Peyer's patch (tissue), 4 donors: ENCODE measurements at regions not wholly inside any gene's neighbourhood (a gene's known extent, or its start where the extent isn't known, plus 50 kb on each side); places are given as distances from the start of the nearest gene placed in this dataset.
"Not testable (repeated sequence)": the region's sequence is repeated elsewhere in the genome, so short reads cannot be mapped to it uniquely, and the experiment has no call there.

Experiments
- DNase-seq, 3 donors: peaks; one replicate each; pipeline ENCODE4 v3.0.0-alpha.2; 2017 to 2019
- H3K27ac ChIP-seq, 4 donors: fragments of 200-600 bp; sonication (generic); one replicate each; pipeline ENCODE4 v1.5.1; 2016 to 2019
- H3K27me3 ChIP-seq, 2 donors: fragments of 200-600 bp; sonication (generic); one replicate each; pipeline ENCODE4 v1.5.1; 2019
- H3K36me3 ChIP-seq, 3 donors: fragments of 200-600 bp; sonication (generic); one replicate each; pipeline ENCODE4 v1.5.1; 2016 to 2019
- H3K4me1 ChIP-seq, 4 donors: fragments of 200-600 bp; sonication (generic); one replicate each; pipeline ENCODE4 v1.5.1; 2016 to 2019
- H3K4me3 ChIP-seq, 4 donors: fragments of 200-600 bp; sonication (generic); 1 replicate in 3 of 4; 2 replicates in 1 of 4; pipeline ENCODE4 v1.5.1; 2016 to 2019; ENCODE audit warnings: mild to moderate bottlenecking in 1 of 4
- H3K9me3 ChIP-seq, 4 donors: fragments of 200-600 bp; sonication (generic); one replicate each; pipeline ENCODE4 v1.5.1; 2016 to 2019; ENCODE audit warnings: mild to moderate bottlenecking in 1 of 4
- CTCF ChIP-seq, 6 experiments: fragments of 450-650 bp in 4 of 6; fragments of 200-600 bp in 2 of 6; sonication (generic) in 1 of 6; IDR thresholded peaks; one replicate each; pipeline ENCODE4 v1.5.1; 2017 to 2019; ENCODE audit warnings: antibody characterized with exemption in 6 of 6, mild to moderate bottlenecking in 3 of 6, moderate library complexity in 1 of 6
- POLR2A ChIP-seq, 2 donors: fragments of 450-650 bp; IDR thresholded peaks; one replicate each; pipeline ENCODE4 v1.5.1; 2017; ENCODE audit warnings: antibody characterized with exemption in 2 of 2, mild to moderate bottlenecking in 2 of 2, moderate library complexity in 2 of 2

DNA sequence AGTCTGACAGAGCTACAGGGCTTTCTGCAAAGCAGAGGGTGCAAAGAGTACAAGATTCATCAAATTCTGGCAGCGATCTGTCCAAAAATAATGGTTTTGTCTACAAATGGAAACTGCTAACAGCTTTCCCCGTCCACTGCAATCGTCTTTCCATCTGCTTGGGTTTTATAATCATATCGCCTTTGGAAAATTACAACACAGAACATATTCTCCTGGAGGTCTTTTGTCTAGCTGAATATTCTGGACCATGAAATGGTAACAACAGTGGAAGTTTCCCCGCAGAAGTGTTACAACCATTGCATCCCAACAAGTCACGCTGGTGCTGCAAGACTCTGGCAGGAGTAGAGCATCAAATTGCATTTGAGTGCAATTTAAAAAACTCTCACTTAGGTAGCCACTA, 101.2 kb upstream of the BOD1L1 start:
- TF ChIP-seq CTCF (IDR thresholded peaks at IDR 0.05): no peak
- TF ChIP-seq POLR2A (IDR thresholded peaks at IDR 0.05): no peak
- Histone ChIP-seq H3K27ac (no peak overlapping the region), H3K4me3 (no peak overlapping the region), H3K9me3 (no peaks in the 10 kb centered on the region), H3K36me3 (no peaks in the 10 kb centered on the region), H3K27me3 (no peaks in the 10 kb centered on the region), H3K4me1 (no peaks in the 10 kb centered on the region)
- no peak for DNase-seq

DNA sequence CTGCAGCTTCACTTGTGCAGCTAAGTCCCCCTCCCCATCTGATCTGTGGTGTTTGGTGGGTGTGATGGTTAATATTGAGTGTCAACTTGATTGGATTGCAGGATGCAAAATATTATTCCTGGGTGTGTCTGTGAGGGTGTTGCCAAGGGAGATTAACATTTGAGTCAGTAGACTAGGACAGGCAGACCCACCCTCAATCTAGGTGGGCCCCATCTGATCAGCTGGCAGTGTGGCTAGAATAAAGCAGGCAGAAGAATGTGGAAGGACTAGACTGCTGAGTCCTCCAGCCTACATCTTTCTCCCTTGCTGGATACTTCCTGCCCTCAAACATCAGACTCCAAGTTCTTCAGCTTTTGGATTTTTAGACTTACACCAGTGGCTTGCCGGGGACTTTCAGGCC, 103.5 kb upstream of the BOD1L1 start:
- no peak for DNase-seq
- Histone ChIP-seq H3K9me3 (no peaks in the 10 kb centered on the region), H3K4me3 (no peak overlapping the region), H3K36me3 (no peaks in the 10 kb centered on the region), H3K27ac (no peak overlapping the region), H3K4me1 (no peaks in the 10 kb centered on the region), H3K27me3 (no peaks in the 10 kb centered on the region)
- no peak for TF ChIP-seq POLR2A (IDR thresholded peaks at IDR 0.05)
- no peak for TF ChIP-seq CTCF (IDR thresholded peaks at IDR 0.05)

DNA sequence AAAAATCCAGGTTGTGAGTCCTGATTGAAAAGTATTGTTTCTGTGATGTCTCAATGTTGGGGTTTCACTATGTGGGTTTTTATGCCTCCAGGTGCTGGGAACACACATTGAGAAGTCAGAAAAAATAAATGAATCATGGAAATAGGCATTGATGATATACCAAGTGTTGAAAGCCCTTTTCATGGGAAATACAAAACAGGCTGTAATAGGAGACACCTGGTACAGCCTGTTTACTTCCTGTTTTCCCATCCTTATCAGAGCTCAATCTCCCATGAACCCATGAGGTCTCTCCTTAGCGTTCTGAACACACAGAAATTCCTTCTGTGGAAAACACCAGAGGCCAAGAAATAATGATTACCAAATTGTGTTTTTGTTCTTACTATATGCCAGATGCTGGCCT, 106.3 kb upstream of the BOD1L1 start:
- Histone ChIP-seq H3K36me3 (no peaks in the 10 kb centered on the region), H3K4me3 (no peak overlapping the region), H3K27ac (no peak overlapping the region), H3K27me3 (no peaks in the 10 kb centered on the region), H3K9me3 (no peaks in the 10 kb centered on the region), H3K4me1 (no peaks in the 10 kb centered on the region)
- DNase-seq: no peak
- TF ChIP-seq CTCF (IDR thresholded peaks at IDR 0.05): no peak
- no peak for TF ChIP-seq POLR2A (IDR thresholded peaks at IDR 0.05)

GRCh38 chr4:13750594-13750993, 123.1 kb upstream of the BOD1L1 start:
- no peak for TF ChIP-seq POLR2A (IDR thresholded peaks at IDR 0.05)
- no peak for TF ChIP-seq CTCF (IDR thresholded peaks at IDR 0.05)
- no peaks in the 10 kb centered on the region for H3K4me1 ChIP-seq
- no peak overlapping the region for H3K27ac ChIP-seq
- H3K27me3 ChIP-seq: no peaks in the 10 kb centered on the region
- no peaks in the 10 kb centered on the region for H3K9me3 ChIP-seq
- H3K4me3 ChIP-seq: no peak overlapping the region
- no peaks in the 10 kb centered on the region for H3K36me3 ChIP-seq
- peak in 1 of 3 donors; percentile 61 for DNase-seq

DNA sequence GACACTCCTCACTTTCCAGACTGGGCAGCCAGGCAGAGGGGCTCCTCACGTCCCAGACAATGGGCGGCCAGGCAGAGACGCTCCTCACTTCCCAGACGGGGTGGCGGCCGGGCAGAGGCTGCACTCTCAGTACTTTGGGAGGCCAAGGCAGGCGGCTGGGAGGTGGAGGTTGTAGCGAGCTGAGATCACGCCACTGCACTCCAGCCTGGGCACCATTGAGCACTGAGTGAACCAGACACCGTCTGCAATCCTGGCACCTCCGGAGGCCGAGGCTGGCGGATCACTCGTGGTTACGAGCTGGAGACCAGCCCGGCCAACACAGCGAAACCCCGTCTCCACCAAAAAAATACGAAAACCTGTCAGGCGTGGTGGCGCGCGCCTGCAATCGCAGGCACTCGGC, 134.1 kb upstream of the BOD1L1 start:
- not testable (repeated sequence) for H3K27ac ChIP-seq, DNase-seq, H3K4me3 ChIP-seq, H3K4me1 ChIP-seq, H3K27me3 ChIP-seq, H3K36me3 ChIP-seq
- peaks cover 0 to 10% (median 0%) of the 10 kb centered on the region in 4 donors for H3K9me3 ChIP-seq

DNA sequence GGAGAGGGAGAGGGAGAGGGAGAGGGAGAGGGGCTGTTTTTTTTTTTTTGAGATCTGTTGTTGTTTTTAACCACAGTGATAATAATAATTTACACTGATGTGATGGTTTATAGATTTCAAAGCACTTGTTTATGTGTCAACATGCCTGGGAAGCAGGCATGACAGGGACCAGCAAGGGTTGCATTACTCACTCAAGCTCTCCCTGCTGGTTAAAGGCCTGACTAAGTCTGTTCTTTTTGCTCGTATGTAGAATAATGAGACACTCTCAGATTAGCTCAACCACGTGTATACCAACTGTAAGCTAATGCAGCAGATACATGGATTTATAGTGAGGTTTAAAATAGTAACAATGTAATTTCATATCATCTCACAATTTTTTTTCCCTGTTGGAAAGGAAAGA, 134.6 kb upstream of the BOD1L1 start:
- H3K36me3 ChIP-seq: no peaks in the 10 kb centered on the region
- no peak for TF ChIP-seq CTCF (IDR thresholded peaks at IDR 0.05)
- TF ChIP-seq POLR2A (IDR thresholded peaks at IDR 0.05): no peak
- H3K27ac ChIP-seq: no peak overlapping the region
- peaks cover 0 to 10% (median 0%) of the 10 kb centered on the region in 4 donors for H3K9me3 ChIP-seq
- no peak for DNase-seq
- H3K27me3 ChIP-seq: no peaks in the 10 kb centered on the region
- H3K4me1 ChIP-seq: no peaks in the 10 kb centered on the region
- H3K4me3 ChIP-seq: no peak overlapping the region
